GM19238 (cell line): ENCODE measurements at regions not wholly inside any gene's neighbourhood (a gene's known extent, or its start where the extent isn't known, plus 50 kb on each side); places are given as distances from the start of the nearest gene placed in this dataset.
"Not testable (repeated sequence)": the region's sequence is repeated elsewhere in the genome, so short reads cannot be mapped to it uniquely, and the experiment has no call there.

ENCODE experiments used
- DNase-seq: peaks from one replicate; pipeline ENCODE4 v3.0.0; 2011; ENCODE audit warnings: low spot score; ENCODE audit not compliant: insufficient read length

- DNase-seq: not testable (repeated sequence)
Measured at GRCh38 chr14:106738598-106739258, 1212.3 kb downstream of the TMEM121 start.

GRCh38 chr14:106741086-106741827, 1214.9 kb downstream of the TMEM121 start:
- not testable (repeated sequence) for DNase-seq

- not testable (repeated sequence) for DNase-seq
Measured at GRCh38 chr14:106745016-106745767, 1218.8 kb downstream of the TMEM121 start.

- DNase-seq: not testable (repeated sequence)
Measured at GRCh38 chr14:106750089-106750488, 1223.7 kb downstream of the TMEM121 start.

DNA sequence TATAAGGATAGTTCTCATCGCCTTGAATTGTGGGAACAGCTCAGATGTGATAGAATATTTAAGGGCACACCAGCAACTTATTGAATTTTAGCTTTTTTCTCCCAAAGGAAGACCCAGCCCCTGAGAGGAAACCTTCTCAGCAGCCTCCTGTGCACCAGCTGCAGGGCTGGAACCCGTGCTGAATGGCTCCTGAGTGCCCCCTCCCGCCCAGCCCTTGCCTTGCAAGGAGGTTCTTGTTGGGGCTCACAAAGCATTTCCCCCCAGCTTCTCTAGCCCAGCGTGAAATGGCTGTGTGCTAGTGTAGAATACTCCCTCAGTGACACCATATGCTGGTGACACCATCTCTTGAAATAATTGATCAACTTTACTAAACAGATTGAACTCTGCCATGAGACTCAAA, 1227.4 kb downstream of the TMEM121 start:
- not testable (repeated sequence) for DNase-seq

GRCh38 chr14:106757444-106757843, 1231.1 kb downstream of the TMEM121 start:
- not testable (repeated sequence) for DNase-seq

- DNase-seq: not testable (repeated sequence)
Measured at GRCh38 chr14:106761886-106762816, 1235.8 kb downstream of the TMEM121 start.

GRCh38 chr14:106764968-106765369, 1238.6 kb downstream of the TMEM121 start:
- DNase-seq: not testable (repeated sequence)

GRCh38 chr14:106766145-106766544, 1239.8 kb downstream of the TMEM121 start:
- DNase-seq: no peak

DNA sequence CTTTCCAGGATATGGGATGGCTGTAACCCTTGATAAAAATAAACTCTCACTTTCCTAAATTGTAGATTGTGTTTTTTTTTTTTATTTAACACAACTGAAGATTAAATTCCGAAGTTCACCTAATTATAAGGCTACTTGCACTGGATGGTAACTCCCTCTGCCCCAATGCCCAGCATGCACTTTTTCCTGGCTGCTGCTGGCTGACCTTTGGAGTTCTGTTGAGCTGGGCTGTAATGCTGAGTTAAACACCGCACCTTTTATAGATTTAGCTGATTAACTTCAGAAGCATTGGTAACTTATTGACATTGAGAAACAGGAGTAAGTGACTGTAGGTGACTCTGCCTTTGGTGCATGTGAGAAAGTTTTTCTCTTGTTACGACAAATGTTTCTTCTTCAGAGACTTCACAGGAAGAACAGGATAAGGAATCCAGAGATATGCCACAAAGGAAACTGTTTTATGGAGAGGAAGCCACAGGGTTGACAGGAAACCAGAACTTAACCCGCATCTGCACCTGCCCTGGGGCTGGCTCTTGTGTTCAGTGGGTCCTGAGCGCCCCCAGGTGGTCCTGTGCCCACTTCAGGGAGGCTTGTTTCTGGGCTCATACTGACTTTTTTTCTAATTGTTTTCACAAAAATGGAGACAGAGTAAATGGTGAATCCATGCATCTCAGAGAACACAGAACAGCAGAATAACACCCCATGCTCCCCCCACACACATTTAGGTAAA, 1240.3 kb downstream of the TMEM121 start:
- not testable (repeated sequence) for DNase-seq

- DNase-seq: not testable (repeated sequence)
Measured at GRCh38 chr14:106768230-106768629, 1241.8 kb downstream of the TMEM121 start.

DNA sequence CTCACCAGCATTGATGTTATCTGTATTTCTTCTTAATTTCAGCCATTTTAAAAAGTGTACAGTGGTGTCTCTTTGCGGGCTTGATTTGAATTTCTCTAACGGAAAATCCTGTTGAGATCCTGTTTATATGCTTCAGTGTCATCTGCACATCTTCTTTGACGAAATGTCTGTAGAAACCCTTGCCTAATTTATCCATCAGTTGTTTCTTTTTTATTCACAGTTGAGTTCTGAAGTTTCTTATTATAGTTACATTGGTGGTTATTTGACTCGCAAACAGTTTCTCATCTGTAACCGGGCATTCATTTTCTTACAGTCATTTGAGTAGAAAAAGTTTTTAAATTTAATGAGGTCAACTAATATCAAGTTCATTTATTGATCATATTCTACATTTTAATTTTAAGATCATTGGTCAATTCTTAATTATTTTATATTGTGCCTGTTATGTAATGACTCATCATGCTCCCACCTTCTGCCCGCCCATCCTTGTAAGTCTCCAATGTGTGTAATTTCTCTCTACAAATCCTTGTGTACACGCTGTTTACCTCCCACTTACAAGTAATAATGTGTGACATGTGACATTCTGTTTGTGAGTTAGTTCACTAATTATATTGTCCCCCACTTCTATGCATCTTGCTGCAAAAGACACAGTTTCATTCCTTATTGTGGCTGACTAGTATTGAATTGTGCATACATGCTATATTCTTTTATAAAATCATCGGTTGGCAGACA, 1242.8 kb downstream of the TMEM121 start:
- DNase-seq: not testable (repeated sequence)

DNA sequence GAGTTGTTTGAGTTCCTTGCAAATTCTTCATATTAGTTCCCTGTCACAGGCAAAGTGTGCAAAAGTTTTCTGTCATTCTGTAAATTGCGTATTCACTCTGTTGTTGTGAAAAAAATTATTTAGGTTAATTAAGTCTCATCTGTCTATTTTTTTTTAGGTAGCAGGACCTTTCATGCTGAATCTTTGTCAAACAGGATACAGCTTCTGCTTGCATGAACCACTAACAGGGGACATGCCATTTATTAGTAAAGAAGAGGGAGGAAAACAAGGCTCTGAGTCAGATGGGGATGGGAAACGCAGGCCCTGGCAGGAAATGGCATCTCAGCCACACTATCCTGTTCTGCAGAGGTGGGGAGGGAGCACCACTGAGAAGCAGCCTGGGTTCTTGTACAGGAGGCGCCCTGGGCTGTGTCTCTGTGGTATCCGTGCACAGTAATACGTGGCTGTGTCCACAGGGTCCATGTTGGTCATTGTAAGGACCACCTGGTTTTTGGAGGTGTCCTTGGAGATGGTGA, 1243.8 kb downstream of the TMEM121 start:
- DNase-seq: not testable (repeated sequence)

GRCh38 chr14:106774889-106775480, 1248.6 kb downstream of the TMEM121 start:
- DNase-seq: not testable (repeated sequence)

DNA sequence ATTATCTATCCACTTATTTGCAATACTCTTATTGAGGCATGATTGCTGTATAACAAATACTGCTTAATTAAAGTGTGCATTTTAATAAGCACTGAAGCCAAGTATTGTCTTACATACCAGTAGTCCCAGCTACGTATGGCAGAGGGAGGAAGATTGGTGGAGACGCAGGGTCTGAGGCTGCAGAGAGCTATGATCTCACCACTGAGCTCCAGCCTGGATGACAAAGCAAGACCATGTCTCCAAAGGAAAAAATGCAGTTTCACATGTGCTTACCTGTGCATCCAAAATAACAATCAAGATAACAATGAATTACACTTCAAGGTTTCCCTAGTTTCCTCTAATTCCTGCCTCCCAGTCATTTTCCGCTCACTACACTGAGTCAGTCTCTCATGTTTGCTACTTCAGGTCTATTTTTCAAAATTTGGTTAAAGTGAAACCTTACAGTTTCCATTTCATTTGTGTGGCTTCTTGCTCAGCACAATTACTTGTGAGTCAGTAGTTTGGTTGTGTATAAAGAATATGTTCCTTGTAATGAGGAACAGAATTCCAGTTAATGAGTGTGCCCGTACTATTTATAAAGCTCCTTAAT, 1250.1 kb downstream of the TMEM121 start:
- DNase-seq: no peak

DNA sequence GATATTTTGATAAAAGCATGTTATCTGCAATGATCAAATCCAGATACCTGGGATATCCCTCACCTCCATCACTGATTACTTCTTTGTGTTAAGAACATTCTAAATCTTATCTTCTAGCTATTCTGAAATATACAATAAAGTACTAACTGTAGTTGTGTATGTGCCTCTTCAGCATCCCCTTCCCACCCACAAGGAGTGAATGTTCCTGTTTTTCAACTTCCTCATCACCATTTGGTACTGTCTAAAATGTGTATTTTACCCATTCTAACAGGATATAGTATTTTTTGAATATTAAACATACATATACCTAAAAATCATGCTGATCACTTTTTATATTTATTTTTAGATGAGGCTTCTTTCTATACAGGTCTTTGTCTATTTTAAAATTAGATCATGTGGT, 1252.6 kb downstream of the TMEM121 start:
- DNase-seq: no peak

GRCh38 chr14:106786697-106787096, 1260.3 kb downstream of the TMEM121 start:
- no peak for DNase-seq

- DNase-seq: no peak
Measured at GRCh38 chr14:106787626-106788025, 1261.2 kb downstream of the TMEM121 start.

DNA sequence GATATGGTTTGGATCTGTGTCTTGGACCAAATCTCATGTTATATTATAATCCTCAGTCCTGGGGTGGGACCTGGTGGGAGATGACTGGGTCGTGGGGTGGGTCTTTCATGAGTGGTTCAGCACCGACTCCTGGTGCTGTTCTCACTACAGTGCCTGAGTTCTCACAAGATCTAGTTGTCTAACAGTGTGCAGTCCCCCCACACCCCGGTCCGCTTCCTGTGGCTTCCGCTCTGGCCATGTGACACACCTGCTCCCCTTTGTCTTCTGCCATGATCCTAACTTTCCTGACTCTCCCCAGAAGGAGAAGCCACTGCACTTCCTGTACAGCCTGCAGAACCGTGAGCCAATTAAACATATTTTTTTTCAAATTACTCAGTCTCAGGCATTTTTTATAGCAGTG, 1262.2 kb downstream of the TMEM121 start:
- no peak for DNase-seq
